Liver (tissue), 8 donors: ENCODE measurements at regions not wholly inside any gene's neighbourhood (a gene's known extent, or its start where the extent isn't known, plus 50 kb on each side); places are given as distances from the start of the nearest gene placed in this dataset.

Experiments
- DNase-seq: peaks from one replicate; pipeline ENCODE4 v3.0.0-alpha.2; 2017; ENCODE audit warnings: low spot score
- H3K27ac ChIP-seq, 2 donors: one replicate each; pipeline ENCODE4 v1.7.0; 2013; ENCODE audit warnings: inconsistent platforms in 2 of 2, low read length in 2 of 2, control low read depth in 1 of 2, low read depth in 1 of 2, mild to moderate bottlenecking in 1 of 2
- H3K27me3 ChIP-seq, 4 donors: one replicate each; pipeline versions ENCODE4 v1.6.1 to v1.7.0; 2013; ENCODE audit warnings: low read length in 3 of 4, inconsistent platforms in 1 of 4, mild to moderate bottlenecking in 1 of 4, moderate library complexity in 1 of 4; ENCODE audit not compliant: control insufficient read depth in 4 of 4, insufficient read depth in 4 of 4
- H3K36me3 ChIP-seq, 4 donors: one replicate each; pipeline versions ENCODE4 v1.6.1 to v1.7.0; 2013; ENCODE audit warnings: low read length in 3 of 4, mild to moderate bottlenecking in 3 of 4, low read depth in 1 of 4, moderate library complexity in 1 of 4; ENCODE audit not compliant: control insufficient read depth in 4 of 4, insufficient read depth in 3 of 4
- H3K4me1 ChIP-seq, 4 donors: one replicate each; pipeline versions ENCODE4 v1.6.1 to v1.7.0; 2013; ENCODE audit warnings: low read length in 3 of 4, mild to moderate bottlenecking in 3 of 4, moderate library complexity in 1 of 4; ENCODE audit not compliant: control insufficient read depth in 4 of 4, insufficient read depth in 4 of 4
- H3K4me3 ChIP-seq, 3 donors: one replicate each; pipeline versions ENCODE4 v1.6.1 to v1.7.0; 2013; ENCODE audit warnings: low read length in 3 of 3, control low read depth in 1 of 3, low read depth in 1 of 3, mild to moderate bottlenecking in 1 of 3
- H3K9ac ChIP-seq, 2 donors: one replicate each; pipeline ENCODE4 v1.7.0; 2013; ENCODE audit warnings: low read length in 2 of 2, mild to moderate bottlenecking in 2 of 2, moderate library complexity in 2 of 2, control low read depth in 1 of 2, low read depth in 1 of 2
- H3K9me3 ChIP-seq, 4 donors: one replicate each; pipeline versions ENCODE4 v1.6.1 to v1.7.0; 2013; ENCODE audit warnings: low read length in 3 of 4; ENCODE audit not compliant: control insufficient read depth in 4 of 4
- ATF3 ChIP-seq: IDR thresholded peaks from 2 replicates; pipeline ENCODE4 v1.6.1; 2016; ENCODE audit warnings: antibody characterized with exemption
- FOXA2 ChIP-seq: IDR thresholded peaks from 2 replicates; pipeline ENCODE4 v1.6.1; 2016; ENCODE audit warnings: antibody characterized with exemption
- GABPA ChIP-seq, 2 donors: IDR thresholded peaks in 1 of 2; conservative IDR thresholded peaks in 1 of 2; 2 replicates each; pipeline ENCODE4 v1.6.1; 2016; ENCODE audit warnings: antibody characterized with exemption in 2 of 2, mild to moderate bottlenecking in 1 of 2, moderate library complexity in 1 of 2
- HNF4A ChIP-seq, 2 donors: conservative IDR thresholded peaks; 2 replicates each; pipeline ENCODE4 v1.6.1; 2016; ENCODE audit warnings: antibody characterized with exemption in 2 of 2, mild to moderate bottlenecking in 2 of 2
- JUND ChIP-seq, 2 donors: IDR thresholded peaks; 2 replicates each; pipeline ENCODE4 v1.6.1; 2016; ENCODE audit warnings: antibody characterized with exemption in 2 of 2
- NR2F2 ChIP-seq: IDR thresholded peaks from 2 replicates; pipeline ENCODE4 v1.6.1; 2016; ENCODE audit warnings: antibody characterized with exemption
- RAD21 ChIP-seq, 2 donors: IDR thresholded peaks; 2 replicates each; pipeline ENCODE4 v1.6.1; 2016; ENCODE audit warnings: antibody characterized with exemption in 2 of 2, mild to moderate bottlenecking in 2 of 2
- REST ChIP-seq: IDR thresholded peaks from 2 replicates; pipeline ENCODE4 v1.6.1; 2016; ENCODE audit warnings: antibody characterized with exemption, mild to moderate bottlenecking
- RXRA ChIP-seq, 2 donors: IDR thresholded peaks; 2 replicates each; pipeline ENCODE4 v1.6.1; 2017 to 2018; ENCODE audit warnings: antibody characterized with exemption in 2 of 2, mild to moderate bottlenecking in 1 of 2
- SP1 ChIP-seq: IDR thresholded peaks from 2 replicates; pipeline ENCODE4 v1.6.1; 2018; ENCODE audit warnings: antibody characterized with exemption, mild to moderate bottlenecking
- TAF1 ChIP-seq: conservative IDR thresholded peaks from 2 replicates; pipeline ENCODE4 v1.6.1; 2016; ENCODE audit warnings: antibody characterized with exemption, mild to moderate bottlenecking
- YY1 ChIP-seq: IDR thresholded peaks from 2 replicates; pipeline ENCODE4 v1.6.1; 2016; ENCODE audit warnings: antibody characterized with exemption, mild to moderate bottlenecking
- WGBS: extraction: QIAGEN DNeasy Blood & Tissue Kit; methylation state at CpG from one replicate; pipeline ENCODE4 v1.1.7; 2013; 5-methylcytosine and 5-hydroxymethylcytosine counted together
- TF ChIP-seq, protein P1 (sequence below): fragments of 150-350 bp; IDR thresholded peaks from 2 replicates; pipeline ENCODE4 v1.5.1; 2017; ENCODE audit warnings: improper control_type of control experiment, low read depth, low read length; ENCODE audit not compliant: missing input control
- TF ChIP-seq, protein P2 (sequence below): IDR thresholded peaks from 2 replicates; pipeline ENCODE4 v1.6.1; 2016; ENCODE audit warnings: antibody characterized with exemption
- donor health status: healthy.
- donor health status: healthy.
- donor health status: healthy.
- donor health status: healthy.
- donor health status: healthy.

DNA sequence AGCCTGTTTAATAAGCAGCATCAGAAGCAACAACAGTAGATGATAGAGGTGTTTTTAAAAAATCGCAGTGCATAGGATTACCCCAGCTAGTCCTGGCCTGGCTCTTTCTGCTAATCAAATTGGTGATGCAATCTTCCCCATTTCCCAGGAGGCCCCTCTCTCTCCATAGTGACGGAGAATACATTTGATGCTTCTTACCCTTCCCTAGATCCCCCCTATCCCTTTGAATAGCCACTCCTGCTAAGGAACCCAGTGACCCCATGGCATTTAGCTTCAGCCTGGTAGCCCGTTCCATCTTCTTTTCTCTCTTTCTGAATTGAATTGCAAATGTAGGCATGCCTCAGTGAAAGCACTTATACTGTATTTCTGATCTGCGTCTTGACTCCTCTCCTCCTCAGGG is 223.6 kb upstream of the GAP43 start:
- Histone ChIP-seq H3K27ac (no peak overlapping the region), H3K9ac (no peak overlapping the region), H3K27me3 (no peaks in the 10 kb centered on the region), H3K4me3 (no peak overlapping the region), H3K9me3 (peaks cover 0 to 2% (median 0%) of the 10 kb centered on the region in 4 donors), H3K4me1 (no peaks in the 10 kb centered on the region), H3K36me3 (no peaks in the 10 kb centered on the region)
- no peak for DNase-seq
- no peak for TF ChIP-seq HNF4A (conservative IDR thresholded peaks at IDR 0.05)
- TF ChIP-seq, protein P1, sequence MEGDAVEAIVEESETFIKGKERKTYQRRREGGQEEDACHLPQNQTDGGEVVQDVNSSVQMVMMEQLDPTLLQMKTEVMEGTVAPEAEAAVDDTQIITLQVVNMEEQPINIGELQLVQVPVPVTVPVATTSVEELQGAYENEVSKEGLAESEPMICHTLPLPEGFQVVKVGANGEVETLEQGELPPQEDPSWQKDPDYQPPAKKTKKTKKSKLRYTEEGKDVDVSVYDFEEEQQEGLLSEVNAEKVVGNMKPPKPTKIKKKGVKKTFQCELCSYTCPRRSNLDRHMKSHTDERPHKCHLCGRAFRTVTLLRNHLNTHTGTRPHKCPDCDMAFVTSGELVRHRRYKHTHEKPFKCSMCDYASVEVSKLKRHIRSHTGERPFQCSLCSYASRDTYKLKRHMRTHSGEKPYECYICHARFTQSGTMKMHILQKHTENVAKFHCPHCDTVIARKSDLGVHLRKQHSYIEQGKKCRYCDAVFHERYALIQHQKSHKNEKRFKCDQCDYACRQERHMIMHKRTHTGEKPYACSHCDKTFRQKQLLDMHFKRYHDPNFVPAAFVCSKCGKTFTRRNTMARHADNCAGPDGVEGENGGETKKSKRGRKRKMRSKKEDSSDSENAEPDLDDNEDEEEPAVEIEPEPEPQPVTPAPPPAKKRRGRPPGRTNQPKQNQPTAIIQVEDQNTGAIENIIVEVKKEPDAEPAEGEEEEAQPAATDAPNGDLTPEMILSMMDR = no peak
- no peak for TF ChIP-seq RXRA (IDR thresholded peaks at IDR 0.05)
- TF ChIP-seq TAF1 = no peak
- no peak for TF ChIP-seq RAD21 (IDR thresholded peaks at IDR 0.05)
- no peak for TF ChIP-seq REST
- WGBS = 83% methylated on average over 4 of the region's 4 CpGs

DNA sequence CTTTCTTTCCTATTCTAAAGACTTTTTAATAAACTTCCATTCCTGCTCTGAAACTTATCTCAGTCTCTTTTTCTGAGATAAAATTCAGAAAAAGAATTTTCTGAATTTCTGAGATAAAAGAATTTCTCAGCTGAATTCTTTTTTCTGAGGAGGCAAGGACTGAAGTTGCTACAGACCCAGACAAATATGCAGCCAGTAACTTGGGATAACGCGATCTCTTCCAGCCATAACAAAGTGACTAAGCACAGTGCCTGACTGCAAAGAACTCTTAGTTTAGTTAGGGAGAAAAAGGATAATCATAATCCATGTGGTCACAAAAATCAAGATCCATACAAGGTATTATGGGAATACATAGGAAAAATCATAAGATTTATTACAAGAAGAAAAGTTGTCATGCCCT is 222.0 kb upstream of the GAP43 start:
- TF ChIP-seq RAD21 (IDR thresholded peaks at IDR 0.05) (no peak), JUND (IDR thresholded peaks at IDR 0.05) (no peak), SP1 (no peak)
- H3K27ac ChIP-seq = no peak overlapping the region
- 86% methylated on average over 2 of the region's 2 CpGs for WGBS
- peaks cover 0 to 2% (median 0%) of the 10 kb centered on the region in 4 donors for H3K9me3 ChIP-seq
- no peak for DNase-seq
- H3K4me3 ChIP-seq = no peak overlapping the region
- H3K27me3 ChIP-seq = peaks cover 0 to 1% (median 0%) of the 10 kb centered on the region in 4 donors
- no peaks in the 10 kb centered on the region for H3K36me3 ChIP-seq
- H3K4me1 ChIP-seq = no peaks in the 10 kb centered on the region
- no peak overlapping the region for H3K9ac ChIP-seq

GRCh38 chr3:115401851-115402501 is 221.3 kb upstream of the GAP43 start:
- Histone ChIP-seq H3K27ac (no peak overlapping the region), H3K9ac (no peak overlapping the region), H3K9me3 (peaks cover 0 to 2% (median 0%) of the 10 kb centered on the region in 4 donors), H3K4me3 (no peak overlapping the region), H3K4me1 (no peaks in the 10 kb centered on the region), H3K36me3 (no peaks in the 10 kb centered on the region), H3K27me3 (peaks cover 0 to 3% (median 0%) of the 10 kb centered on the region in 4 donors)
- no peak for DNase-seq
- 84% methylated on average over 1 of the region's 1 CpG for WGBS
- TF ChIP-seq, protein P1 = no peak
- TF ChIP-seq FOXA2 = no peak
- no peak for TF ChIP-seq GABPA (IDR thresholded peaks at IDR 0.05 in 1 of 2, conservative IDR thresholded peaks at IDR 0.05 in 1 of 2)
- no peak for TF ChIP-seq YY1
- TF ChIP-seq, protein P2, sequence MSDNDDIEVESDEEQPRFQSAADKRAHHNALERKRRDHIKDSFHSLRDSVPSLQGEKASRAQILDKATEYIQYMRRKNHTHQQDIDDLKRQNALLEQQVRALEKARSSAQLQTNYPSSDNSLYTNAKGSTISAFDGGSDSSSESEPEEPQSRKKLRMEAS = no peak
- no peak for TF ChIP-seq NR2F2
- no peak for TF ChIP-seq ATF3
- TF ChIP-seq RAD21 (IDR thresholded peaks at IDR 0.05) = no peak
- no peak for TF ChIP-seq TAF1
- no peak for TF ChIP-seq HNF4A (conservative IDR thresholded peaks at IDR 0.05)
- TF ChIP-seq REST = no peak
- no peak for TF ChIP-seq SP1
